Stimulated activated CD4-positive, alpha-beta T cell treated with anti-CD3 and anti-CD28 coated beads, TNF-alpha, amount 100 ng/mL, for 1 hour (primary cell): ENCODE measurements at regions not wholly inside any gene's neighbourhood (a gene's known extent, or its start where the extent isn't known, plus 50 kb on each side); places are given as distances from the start of the nearest gene placed in this dataset.
"Not testable (repeated sequence)": the region's sequence is repeated elsewhere in the genome, so short reads cannot be mapped to it uniquely, and the experiment has no call there.

Experiments used
- DNase-seq, 3 donors: peaks; one replicate each; pipeline ENCODE4 v3.0.0-alpha.2; 2020; ENCODE audit warnings: low read depth in 3 of 3, low spot score in 1 of 3

GRCh38 chr6:14547284-14547998, 429.9 kb downstream of the CD83 start:
- DNase-seq: no peak

DNA sequence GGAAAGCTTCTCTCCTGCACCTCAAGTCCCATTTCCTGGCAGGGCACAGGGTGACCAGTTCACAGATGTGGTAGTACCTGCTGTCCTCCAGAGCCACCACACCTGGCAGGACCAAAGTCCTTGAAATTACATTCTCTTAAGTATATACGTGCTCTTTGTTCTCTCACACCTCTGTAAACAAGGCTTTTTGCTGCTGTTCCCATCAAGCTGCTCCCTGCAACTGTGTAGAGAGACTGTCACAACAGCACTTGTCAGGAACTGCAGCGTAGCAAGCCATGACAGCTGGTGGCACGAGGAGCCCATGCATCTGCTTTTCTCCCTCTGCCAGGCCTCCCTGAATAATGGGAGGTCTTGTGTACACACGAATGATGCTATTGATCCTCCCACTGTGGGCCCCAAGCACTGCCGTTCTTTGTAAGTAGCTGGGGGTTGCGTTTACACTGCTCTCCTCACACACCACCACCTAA, 431.8 kb downstream of the CD83 start:
- DNase-seq: no peak

GRCh38 chr6:14549871-14550270, 432.3 kb downstream of the CD83 start:
- no peak for DNase-seq

DNA sequence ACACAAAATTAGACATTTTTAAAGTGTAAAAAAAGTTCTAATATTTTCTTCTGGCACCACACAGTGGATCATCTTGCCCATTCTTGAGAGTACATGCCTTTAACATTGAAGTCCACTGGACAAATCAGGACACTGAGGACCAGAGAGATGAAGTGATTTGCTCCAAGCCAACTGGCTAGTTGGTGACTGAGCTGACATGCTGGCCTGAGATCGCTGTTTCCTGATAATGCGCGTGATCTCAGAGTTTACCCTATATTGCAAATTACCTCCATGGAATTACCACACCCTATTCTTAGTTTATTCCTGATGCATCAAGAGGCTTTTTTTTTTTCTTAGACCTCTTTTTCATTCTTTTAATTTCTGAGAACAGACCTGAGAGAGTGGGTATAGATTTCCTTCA, 432.8 kb downstream of the CD83 start:
- no peak for DNase-seq

- DNase-seq: no peak
These were observed 433.2 kb downstream of the CD83 start for GRCh38 chr6:14550822-14551221.

- DNase-seq: not testable (repeated sequence)
These were observed 434.0 kb downstream of the CD83 start for GRCh38 chr6:14551601-14552000.

DNA sequence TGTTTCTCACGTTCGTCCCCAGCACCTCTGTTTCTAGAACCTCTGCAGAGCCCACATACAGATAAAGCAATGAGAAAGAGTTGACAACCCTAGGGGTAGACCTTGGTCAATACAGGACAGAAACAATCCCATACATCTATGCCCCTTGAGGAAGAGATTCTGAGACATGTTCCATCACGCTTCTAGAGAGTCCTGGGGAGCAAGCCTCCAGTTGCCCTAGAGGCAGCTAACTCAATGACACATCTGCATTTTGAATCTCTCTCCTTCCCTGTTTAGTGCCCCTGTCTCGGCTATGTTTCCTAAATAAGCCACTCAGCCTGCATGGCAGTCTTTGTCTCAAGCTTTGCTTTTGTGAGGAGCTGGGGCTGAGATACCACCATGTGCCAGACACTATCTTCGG, 435.3 kb downstream of the CD83 start:
- no peak for DNase-seq

- no peak for DNase-seq
These were observed 435.9 kb downstream of the CD83 start for GRCh38 chr6:14553515-14553914.

DNA sequence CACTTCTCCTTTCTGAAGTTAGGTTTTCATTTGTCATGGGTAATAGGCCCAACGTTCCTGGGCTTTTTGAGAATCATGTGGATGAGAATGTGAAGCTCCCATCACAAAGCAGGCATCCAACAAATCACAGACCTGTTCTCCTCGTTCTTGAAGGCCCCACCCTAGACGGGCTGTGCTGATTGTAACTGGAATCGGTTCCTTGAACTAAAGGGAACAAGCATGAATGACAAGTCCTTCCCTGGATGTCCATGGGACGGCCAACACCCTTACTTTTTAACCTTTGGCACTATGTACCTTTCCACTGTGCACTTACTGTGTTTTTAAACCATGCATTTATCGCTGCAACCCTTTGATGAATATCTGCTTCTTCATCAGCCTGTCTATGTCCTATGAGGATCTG, 438.2 kb downstream of the CD83 start:
- no peak for DNase-seq

DNA sequence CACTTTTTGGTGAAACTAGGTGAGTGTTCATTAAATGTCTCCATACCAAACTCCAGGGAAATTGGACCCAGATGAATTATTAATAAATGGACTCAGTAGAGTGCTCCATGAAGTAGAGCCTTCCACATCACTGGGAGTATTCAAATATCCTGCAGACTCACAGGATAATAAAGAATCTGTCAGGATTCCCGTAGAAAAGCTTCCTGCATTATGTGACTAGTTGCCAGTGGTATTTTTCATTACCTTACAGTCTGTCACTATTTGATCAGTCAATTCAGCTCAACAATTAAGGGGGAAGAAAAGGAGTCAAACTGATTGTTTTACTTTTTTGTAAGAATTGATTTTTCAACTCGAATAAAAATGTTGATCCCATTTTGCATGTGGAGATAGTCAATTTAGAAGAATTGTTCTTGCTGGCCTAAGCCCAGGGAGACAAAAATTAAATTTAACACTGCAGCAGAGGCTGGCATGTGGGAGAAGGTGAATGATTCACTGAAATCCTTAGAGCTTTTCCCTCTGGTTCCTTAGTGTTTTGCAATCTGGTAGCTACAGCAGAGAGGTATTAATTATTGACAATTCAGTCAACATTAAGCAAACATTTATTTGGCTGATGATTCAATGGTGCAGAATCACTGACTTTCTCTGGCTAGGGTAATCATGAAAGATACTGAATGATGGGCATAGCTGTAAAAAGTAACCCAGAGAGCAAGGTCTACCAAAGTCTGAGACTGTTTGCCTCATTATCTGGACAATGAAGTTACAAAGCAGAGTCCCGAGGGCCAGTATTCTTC, 442.4 kb downstream of the CD83 start:
- DNase-seq: no peak

DNA sequence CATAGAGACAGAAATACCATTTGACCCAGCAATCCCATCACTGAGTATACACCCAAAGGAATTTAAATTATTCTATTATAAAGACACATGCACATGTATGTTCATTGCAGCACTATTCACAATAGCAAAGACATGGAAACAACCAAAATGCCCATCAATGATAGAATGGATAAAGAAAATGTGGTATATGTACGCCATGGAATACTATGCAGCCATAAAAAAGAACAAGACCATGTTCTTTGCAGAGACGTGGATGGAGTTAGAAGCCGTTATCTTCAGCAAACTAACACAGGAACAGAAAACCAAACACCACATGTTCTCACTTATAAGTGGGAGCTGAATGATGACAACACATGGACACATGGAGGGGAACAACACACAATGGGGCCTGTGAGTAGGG, 444.0 kb downstream of the CD83 start:
- not testable (repeated sequence) for DNase-seq

DNA sequence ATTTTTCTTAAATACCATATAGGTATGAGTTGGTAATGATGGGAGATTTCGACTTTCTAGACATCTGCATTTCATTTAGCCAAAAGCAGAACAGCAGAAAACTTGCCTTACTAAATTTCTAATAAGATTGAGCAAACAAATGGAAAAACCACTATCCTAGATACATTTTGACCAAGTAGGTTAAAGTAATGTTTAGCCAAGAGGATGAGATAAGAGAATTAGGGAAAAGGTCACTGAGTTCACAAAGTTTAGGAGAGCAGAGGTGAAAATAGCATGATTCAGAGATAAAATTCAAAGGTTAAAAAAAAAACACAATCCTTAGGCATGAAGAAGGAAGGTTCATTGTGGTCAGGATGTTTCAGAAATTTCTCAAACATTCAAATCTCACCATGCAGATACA, 450.3 kb downstream of the CD83 start:
- no peak for DNase-seq

- no peak for DNase-seq
These were observed 451.8 kb downstream of the CD83 start for GRCh38 chr6:14569394-14569793.

DNA sequence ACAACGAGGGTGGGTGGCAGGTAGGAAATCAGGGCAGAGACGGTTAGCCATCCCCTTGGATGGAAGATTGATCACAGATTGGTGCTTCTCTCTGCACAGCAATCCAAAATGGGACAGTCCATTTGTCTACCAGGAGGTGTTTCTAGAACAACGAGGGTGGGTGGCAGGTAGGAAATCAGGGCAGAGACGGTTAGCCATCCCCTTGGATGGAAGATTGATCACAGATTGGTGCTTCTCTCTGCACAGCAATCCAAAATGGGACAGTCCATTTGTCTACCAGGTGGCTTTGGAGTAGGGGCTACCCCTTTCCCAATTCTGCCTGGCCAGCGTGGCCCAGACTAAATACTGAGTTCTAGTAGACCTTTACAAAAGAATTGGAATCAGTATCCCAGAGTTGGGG, 452.3 kb downstream of the CD83 start:
- DNase-seq: not testable (repeated sequence)

DNA sequence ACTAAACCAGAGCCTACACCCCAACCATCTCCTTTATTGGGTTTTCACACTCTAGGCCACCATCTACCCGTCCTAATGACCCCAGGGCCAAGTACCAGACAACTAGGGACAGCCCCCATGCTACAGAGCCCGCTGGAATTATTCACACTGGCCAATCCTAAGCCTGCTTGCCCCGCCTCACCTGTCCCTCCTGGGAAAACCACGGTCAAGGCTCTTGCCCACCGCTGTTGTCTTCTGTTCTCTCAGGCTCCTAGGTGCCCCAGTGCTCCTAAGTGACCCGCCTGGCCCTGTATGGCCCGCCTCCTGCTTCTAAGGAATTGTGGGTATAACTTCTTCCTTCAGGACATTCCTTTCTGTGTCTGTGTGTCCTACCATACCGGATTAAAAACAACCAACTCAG, 453.4 kb downstream of the CD83 start:
- DNase-seq: no peak

DNA sequence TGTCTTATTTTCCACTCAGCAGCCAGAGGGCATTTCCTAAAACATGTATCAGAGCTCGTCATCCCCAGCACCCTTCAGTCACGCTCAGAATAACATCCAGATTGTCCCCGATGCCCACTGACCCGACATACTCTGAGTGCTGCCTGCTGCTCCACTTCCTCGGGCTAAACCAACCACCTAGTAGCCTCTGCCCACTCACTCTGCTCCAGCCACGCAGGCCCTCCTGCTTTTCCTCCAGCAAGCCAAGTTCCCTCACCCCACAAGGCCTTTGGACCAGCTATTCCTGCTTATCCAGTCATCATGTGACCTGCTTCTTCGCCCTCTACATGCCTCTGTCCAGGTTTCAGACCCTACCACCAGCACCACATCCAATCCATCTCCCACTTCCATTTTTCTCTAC, 454.2 kb downstream of the CD83 start:
- DNase-seq: no peak

DNA sequence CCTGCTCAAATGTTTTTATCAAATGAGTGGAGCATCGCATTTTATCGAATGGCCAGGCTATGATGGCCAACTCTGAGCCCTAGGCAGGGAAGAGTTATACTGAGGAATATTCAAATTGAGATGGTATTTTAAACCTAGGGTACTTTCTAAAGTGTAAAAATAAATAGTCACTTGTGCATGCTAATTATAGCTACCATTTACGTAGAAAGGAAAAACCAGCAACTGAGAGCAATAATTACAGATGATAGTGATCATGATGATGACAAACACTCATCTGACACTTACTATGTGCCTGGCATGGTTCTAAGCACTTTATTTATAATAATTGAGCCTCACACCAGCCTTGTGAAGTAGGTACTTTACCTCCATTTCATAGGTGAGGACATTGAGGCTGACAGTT, 455.7 kb downstream of the CD83 start:
- no peak for DNase-seq

DNA sequence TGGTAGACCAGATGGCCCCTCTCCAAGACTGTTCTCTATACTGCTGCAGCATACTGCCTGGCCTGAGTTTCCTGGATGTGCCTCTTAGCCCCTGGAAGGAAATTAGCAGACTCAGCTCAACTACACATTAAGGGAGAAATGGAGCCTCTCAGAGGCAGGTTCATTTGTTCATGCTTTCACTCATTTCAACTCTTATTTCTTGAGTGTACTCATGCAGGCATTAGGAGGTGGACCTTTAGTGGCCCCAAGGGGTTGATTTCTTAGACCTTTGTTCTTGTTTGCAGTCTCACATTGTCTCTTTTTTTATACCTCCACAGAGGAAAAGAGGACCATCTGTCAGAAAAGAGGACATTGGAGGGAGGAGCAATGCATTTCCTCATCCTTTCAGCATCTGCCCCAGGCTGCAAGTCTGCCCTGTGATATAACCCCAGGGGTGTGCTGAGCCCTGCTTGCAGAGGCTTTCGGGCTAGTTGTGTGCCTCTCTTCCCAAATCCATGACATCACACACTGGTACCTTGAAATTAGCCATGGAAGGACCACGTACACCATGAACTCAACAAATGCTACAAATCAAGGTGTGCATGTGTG, 456.2 kb downstream of the CD83 start:
- no peak for DNase-seq

DNA sequence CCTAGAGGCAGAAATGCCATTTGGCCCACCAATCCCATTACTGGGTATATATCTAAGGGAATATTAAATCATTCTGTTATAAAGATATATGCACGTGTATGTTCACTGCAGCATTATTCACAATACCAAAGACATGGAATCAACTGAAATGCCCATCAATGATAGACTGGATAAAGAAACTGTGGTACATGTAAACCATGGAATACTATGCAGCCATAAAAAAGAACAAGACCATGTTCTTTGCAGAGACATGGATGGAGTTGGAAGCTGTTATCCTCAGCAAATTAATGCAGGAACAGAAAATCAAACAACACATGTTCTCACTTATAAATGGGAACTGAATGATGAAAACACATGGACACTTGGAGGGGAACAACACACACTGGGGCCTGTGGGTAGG, 458.4 kb downstream of the CD83 start:
- no peak for DNase-seq

DNA sequence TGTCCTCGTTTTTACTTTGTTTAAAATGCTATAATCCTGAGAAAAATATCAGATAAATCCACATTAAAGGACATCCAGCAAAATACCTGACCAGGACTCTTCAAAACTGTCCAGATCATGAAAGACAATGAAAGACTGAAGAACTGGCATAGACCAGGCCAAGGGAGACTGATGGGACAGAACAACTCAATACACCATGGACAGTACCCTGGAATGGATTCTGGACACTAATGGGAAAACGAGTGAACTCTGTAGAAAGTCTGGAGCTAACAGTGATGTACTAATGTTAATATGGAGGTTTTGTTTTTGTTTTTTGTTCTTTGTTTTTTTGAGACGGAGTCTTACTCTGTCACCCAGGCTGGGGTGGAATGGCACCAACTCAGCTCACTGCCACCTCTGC, 461.4 kb downstream of the CD83 start:
- no peak for DNase-seq

- no peak for DNase-seq
These were observed 465.2 kb downstream of the CD83 start for GRCh38 chr6:14582749-14583148.

DNA sequence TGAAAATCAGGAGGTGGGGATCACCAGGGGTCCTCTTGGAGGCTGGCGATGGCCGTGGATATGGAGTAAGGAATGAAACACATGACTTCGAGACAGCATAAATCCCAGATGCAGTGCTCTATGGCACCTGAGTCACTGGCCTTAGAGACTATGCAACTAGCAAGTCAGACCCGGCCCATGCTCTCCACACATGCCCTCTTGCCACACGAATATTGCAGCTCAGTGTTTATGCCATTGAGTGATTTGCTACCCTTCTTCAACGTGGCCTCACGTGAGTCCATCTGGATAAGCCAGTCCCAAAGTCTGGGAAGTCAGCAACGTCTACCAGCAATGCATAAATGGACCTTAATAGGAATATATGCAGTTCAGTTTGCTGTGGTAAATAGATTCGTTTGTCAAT, 466.3 kb downstream of the CD83 start:
- no peak for DNase-seq
